ENCODE measurements at regions not wholly inside any gene's neighbourhood (a gene's known extent, or its start where the extent isn't known, plus 50 kb on each side); places are given as distances from the start of the nearest gene placed in this dataset.
"Not testable (repeated sequence)": the region's sequence is repeated elsewhere in the genome, so short reads cannot be mapped to it uniquely, and the experiment has no call there.

DNA sequence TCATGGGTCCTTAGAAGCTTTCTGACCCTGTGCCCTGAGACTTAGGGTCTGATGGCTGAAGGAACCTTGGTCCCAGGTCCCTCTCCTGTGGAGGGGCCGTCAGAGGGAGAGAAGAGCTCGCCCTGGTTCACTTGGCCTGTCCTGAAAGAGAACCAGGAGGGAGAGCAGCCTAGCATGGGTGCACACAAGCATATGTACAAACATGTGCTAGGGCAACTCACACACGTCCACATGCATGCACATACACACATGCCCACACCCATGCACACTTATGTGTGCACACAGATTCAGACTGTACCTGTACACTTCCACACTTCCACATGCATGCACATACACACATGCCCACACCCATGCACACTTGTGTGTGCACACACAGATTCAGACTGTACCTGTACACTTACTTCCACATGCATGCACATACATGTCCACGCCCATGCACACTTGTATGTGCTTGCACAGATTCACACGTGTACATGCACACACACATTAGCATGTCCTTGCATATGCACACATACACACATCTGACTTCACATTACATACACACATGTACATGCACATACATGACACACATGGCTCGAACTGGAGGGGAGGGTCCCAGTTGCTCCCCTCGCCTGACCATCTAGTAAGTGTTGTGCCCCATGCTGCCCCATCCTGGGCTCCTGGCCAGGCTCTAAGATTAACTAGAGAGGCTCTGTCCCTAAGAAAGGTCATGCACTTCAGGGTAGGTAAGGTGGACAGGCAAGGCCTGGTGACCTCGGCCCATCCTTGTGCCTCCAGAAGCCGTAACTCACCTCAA is 122.0 kb downstream of the METRNL start:
- Histone ChIP-seq H3K4me3 (ENCODE audit: low read length in 2 of 2) (no peak overlapping the region), H3K9me3 (ENCODE audit: control insufficient read depth in 2 of 2, low read length in 2 of 2) (no peaks in the 10 kb centered on the region), H3K36me3 (ENCODE audit: control insufficient read depth in 2 of 2, insufficient read depth in 2 of 2, low read length in 2 of 2) (no peaks in the 10 kb centered on the region), H3K9ac (ENCODE audit: low read length in 2 of 2) (no peak overlapping the region), H3K4me1 (ENCODE audit: control insufficient read depth, insufficient read depth, low read length) (peaks cover 14% of the 10 kb centered on the region), H3K27me3 (ENCODE audit: control insufficient read depth in 1 of 2, insufficient read depth in 2 of 2, low read length in 2 of 2) (no peaks in the 10 kb centered on the region), H3K27ac (ENCODE audit: low read length) (peak overlapping the region; percentile 37)

DNA sequence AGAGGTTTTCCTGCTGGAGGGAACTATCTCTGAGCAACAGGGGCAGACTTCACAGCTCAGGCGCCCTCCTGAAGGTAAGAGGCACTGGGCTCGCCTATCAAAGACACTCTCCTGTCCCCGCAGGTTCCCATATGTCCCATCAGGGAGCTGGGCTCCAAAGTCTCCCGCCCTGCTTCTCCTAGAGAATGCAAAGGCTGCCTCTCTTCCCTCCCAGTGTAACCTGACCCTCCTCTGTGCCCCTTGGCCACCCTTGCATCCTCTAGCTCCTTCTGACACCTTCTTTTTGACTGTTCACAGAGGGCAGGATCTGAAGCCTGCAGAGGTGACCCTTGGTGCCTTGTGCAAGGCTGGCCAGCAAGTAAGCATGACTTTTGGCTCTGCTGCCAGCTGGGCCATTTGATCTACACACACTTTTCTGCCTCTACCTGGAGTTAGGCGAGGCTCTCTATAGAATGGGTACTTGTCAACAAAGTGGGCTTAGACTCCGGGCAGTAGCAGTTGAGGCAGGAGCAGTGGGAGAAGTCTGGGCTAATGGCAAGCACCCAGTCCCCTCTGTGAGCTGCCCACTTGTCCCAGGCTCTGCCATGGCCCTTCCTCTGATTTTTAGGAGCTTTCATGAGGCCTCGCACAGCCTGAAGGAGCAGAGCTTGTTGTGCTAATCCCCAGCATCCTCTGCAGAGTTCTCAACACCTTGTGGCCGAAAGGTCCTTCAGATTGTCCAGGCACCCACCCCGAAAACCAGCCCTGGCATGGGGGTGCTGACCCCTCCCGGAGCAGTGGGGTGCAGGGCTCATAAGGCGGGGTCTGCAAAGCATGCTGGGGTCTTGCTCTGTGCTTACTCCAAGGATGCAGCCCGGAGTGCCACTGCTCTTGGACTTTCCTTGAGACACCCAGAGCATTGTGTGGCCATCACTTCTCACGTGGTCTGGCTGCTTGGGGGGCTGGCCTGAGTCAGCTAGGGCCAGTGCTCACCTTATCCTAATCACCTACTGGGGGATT is 122.9 kb downstream of the METRNL start:
- peaks cover 14% of the 10 kb centered on the region for H3K4me1 ChIP-seq (ENCODE audit: control insufficient read depth, insufficient read depth, low read length)

DNA sequence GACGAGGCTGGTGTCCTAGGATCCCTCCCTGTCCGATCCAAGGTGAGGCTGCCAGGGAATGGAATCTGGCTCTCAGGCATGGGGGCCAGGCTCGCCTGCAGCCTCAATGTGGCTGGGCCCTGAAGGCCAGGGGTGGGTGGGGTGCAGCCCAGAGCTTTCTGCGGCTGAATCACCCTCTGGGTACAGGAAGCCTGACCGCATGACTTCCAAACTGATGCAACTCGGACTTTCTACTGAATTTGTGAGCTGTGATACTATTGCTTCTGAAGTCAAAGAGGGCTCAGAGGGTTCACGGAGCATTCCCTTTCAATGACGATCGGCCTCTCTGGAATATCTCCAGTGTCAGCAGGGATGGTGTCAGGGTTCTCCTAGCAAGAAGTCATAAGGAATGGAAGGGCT is 123.7 kb downstream of the METRNL start:
- Histone ChIP-seq H3K27ac (ENCODE audit: low read length) (no peak overlapping the region), H3K9me3 (ENCODE audit: control insufficient read depth in 2 of 2, low read length in 2 of 2) (no peaks in the 10 kb centered on the region), H3K36me3 (ENCODE audit: control insufficient read depth in 2 of 2, insufficient read depth in 2 of 2, low read length in 2 of 2) (no peaks in the 10 kb centered on the region), H3K4me3 (ENCODE audit: low read length in 2 of 2) (no peak overlapping the region), H3K27me3 (ENCODE audit: control insufficient read depth in 1 of 2, insufficient read depth in 2 of 2, low read length in 2 of 2) (no peaks in the 10 kb centered on the region), H3K9ac (ENCODE audit: low read length in 2 of 2) (no peak overlapping the region), H3K4me1 (ENCODE audit: control insufficient read depth, insufficient read depth, low read length) (peaks cover 14% of the 10 kb centered on the region)

More for the DNA sequence above, 122.9 kb downstream of the METRNL start:
- H3K27me3 ChIP-seq (ENCODE audit: control insufficient read depth in 1 of 2, insufficient read depth in 2 of 2, low read length in 2 of 2): no peaks in the 10 kb centered on the region
- H3K36me3 ChIP-seq (ENCODE audit: control insufficient read depth in 2 of 2, insufficient read depth in 2 of 2, low read length in 2 of 2): no peaks in the 10 kb centered on the region
- H3K9ac ChIP-seq (ENCODE audit: low read length in 2 of 2): no peak overlapping the region
- no peak overlapping the region for H3K27ac ChIP-seq (ENCODE audit: low read length)
- H3K9me3 ChIP-seq (ENCODE audit: control insufficient read depth in 2 of 2, low read length in 2 of 2): no peaks in the 10 kb centered on the region
- no peak overlapping the region for H3K4me3 ChIP-seq (ENCODE audit: low read length in 2 of 2)

DNA sequence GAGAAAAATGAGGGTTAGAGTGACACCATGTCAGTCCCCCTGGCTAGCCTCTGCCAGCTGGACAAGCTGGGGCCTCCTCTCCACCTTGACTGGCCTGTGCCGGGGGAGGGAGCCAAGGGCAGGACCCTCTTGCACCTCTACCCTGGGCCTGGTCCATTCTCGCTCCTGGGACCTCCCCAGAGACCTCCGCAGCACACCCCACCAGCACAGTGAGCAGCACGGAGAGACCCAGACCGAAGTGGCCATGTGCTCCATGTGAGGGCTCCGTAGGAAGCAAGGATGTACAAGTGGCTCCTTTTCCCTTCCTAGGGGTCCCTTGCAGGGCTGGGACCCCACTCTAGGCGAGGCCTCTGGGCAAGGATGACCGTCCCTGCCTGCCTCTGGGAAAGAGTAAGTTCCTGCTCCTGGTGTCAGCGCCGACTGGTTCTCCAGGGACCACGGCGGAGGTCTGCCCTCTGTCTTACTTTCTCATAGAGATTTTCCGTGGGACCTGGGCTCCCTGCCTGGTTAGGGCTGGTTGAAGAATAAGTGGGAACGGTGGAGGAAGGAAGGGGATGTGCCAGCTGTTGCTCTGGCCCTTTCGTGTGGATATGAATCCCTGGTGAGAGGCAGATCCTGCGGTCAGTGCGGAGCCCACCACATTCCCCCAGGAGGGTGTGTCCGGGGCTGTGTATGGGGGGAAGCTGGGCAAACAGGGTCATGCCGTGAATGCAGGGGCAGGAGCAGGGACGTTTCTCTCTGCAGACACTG is 124.2 kb downstream of the METRNL start:
- Histone ChIP-seq H3K9me3 (ENCODE audit: control insufficient read depth in 2 of 2, low read length in 2 of 2) (no peaks in the 10 kb centered on the region), H3K27me3 (ENCODE audit: control insufficient read depth in 1 of 2, insufficient read depth in 2 of 2, low read length in 2 of 2) (no peaks in the 10 kb centered on the region), H3K27ac (ENCODE audit: low read length) (no peak overlapping the region), H3K4me1 (ENCODE audit: control insufficient read depth, insufficient read depth, low read length) (peaks cover 12% of the 10 kb centered on the region), H3K9ac (ENCODE audit: low read length in 2 of 2) (peak overlapping the region in 1 of 2 donors; percentile 28), H3K36me3 (ENCODE audit: control insufficient read depth in 2 of 2, insufficient read depth in 2 of 2, low read length in 2 of 2) (no peaks in the 10 kb centered on the region), H3K4me3 (ENCODE audit: low read length in 2 of 2) (no peak overlapping the region)

DNA sequence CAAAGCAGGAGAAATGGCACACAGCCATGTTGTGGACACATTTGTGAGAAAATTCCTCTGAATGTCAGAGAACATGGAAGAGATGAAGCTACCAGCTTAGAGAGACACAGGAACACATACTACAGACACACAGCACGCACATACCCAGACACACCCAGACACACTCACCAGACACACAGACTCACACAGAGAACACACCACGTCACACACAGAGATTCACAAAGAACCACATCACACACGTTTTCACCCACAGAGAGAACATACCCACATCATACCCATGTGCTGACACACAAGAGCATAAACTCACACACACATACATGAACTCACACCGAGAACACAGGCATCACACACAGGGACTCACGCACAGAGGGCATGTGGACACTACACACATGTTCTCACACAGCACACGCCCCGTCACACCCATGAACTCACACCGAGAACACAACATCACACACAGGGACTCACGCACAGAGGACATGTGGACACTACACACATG is 124.9 kb downstream of the METRNL start:
- Histone ChIP-seq H3K27ac (ENCODE audit: low read length) (no peak overlapping the region), H3K9ac (ENCODE audit: low read length in 2 of 2) (no peak overlapping the region), H3K4me3 (ENCODE audit: low read length in 2 of 2) (no peak overlapping the region), H3K9me3 (ENCODE audit: control insufficient read depth in 2 of 2, low read length in 2 of 2) (no peaks in the 10 kb centered on the region), H3K4me1 (ENCODE audit: control insufficient read depth, insufficient read depth, low read length) (peaks cover 12% of the 10 kb centered on the region), H3K27me3 (ENCODE audit: control insufficient read depth in 1 of 2, insufficient read depth in 2 of 2, low read length in 2 of 2) (no peaks in the 10 kb centered on the region), H3K36me3 (ENCODE audit: control insufficient read depth in 2 of 2, insufficient read depth in 2 of 2, low read length in 2 of 2) (no peaks in the 10 kb centered on the region)

DNA sequence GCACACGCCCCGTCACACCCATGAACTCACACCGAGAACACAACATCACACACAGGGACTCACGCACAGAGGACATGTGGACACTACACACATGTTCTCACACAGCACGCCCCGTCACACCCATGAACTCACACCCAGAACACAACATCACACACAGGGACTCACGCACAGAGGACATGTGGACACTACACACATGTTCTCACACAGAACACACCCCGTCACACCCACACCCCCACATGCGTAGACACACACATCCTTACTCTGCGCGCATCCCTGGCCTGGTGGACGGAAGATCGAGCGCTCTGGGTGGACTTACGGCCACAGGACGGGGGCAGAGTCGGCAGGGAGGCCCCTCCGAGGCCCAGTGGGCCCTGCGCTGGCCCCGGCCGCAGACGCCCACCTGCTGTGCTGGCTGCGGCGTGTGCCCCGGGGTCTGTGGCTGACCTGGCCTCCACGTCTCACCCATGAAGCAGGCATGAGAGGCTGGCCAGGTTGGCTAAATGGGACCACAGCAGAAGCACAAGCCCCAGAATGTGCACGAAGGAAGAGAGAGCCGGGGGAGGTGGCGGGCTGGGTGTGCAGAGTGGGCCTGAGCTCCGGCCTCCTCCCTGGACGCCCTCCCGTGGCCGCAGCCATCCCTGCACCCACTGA is 125.5 kb downstream of the METRNL start:
- not testable (repeated sequence) for H3K4me3 ChIP-seq (ENCODE audit: low read length in 2 of 2); H3K36me3 ChIP-seq (ENCODE audit: control insufficient read depth in 2 of 2, insufficient read depth in 2 of 2, low read length in 2 of 2); H3K9ac ChIP-seq (ENCODE audit: low read length in 2 of 2); H3K9me3 ChIP-seq (ENCODE audit: control insufficient read depth in 2 of 2, low read length in 2 of 2); H3K27ac ChIP-seq (ENCODE audit: low read length); H3K27me3 ChIP-seq (ENCODE audit: control insufficient read depth in 1 of 2, insufficient read depth in 2 of 2, low read length in 2 of 2)
- H3K4me1 ChIP-seq (ENCODE audit: control insufficient read depth, insufficient read depth, low read length): peaks cover 12% of the 10 kb centered on the region

DNA sequence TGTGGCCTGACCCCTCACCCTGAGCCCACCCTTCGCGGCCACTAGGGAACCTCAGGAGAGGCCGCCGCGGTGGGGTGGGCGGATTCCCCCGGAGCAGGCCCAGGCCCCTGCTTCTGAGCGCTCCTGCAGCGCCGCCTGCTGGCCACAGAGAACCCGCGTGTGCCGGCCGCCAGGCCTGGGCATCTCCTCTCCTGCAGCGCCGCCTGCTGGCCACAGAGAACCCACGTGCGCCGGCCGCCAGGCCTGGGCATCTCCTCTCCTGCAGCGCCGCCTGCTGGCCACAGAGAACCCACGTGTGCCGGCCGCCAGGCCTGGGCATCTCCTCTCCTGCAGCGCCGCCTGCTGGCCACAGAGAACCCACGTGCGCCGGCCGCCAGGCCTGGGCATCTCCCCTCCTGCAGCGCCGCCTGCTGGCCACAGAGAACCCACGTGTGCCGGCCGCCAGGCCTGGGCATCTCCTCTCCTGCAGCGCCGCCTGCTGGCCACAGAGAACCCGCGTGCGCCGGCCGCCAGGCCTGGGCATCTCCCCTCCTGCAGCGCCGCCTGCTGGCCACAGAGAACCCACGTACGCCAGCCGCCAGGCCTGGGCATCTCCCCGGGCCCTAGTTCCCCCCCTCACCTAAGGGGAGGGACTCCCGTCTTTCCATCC is 126.1 kb downstream of the METRNL start:
- H3K27me3 ChIP-seq (ENCODE audit: control insufficient read depth in 1 of 2, insufficient read depth in 2 of 2, low read length in 2 of 2); H3K4me3 ChIP-seq (ENCODE audit: low read length in 2 of 2); H3K27ac ChIP-seq (ENCODE audit: low read length); H3K9ac ChIP-seq (ENCODE audit: low read length in 2 of 2); H3K36me3 ChIP-seq (ENCODE audit: control insufficient read depth in 2 of 2, insufficient read depth in 2 of 2, low read length in 2 of 2); H3K4me1 ChIP-seq (ENCODE audit: control insufficient read depth, insufficient read depth, low read length); H3K9me3 ChIP-seq (ENCODE audit: control insufficient read depth in 2 of 2, low read length in 2 of 2): not testable (repeated sequence)

DNA sequence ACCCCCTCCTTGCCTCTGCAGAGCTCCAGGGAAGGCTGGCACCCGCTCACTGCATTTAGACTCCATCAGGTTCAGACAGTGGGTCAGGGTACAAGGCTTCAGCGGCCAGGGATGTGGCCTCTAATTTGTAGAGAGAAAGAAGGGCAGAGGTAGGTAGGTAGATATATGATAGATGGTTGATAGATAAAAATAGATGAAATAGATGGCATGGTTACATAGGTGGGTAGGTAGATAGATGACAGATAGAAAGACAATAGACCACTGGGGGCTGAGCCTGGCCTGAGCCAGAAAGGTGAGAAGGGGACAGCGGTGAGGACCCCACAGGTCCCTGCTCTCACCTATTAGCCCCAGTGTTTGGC is 126.6 kb downstream of the METRNL start:
- not testable (repeated sequence) for H3K27me3 ChIP-seq (ENCODE audit: control insufficient read depth in 1 of 2, insufficient read depth in 2 of 2, low read length in 2 of 2); H3K9me3 ChIP-seq (ENCODE audit: control insufficient read depth in 2 of 2, low read length in 2 of 2); H3K27ac ChIP-seq (ENCODE audit: low read length); H3K36me3 ChIP-seq (ENCODE audit: control insufficient read depth in 2 of 2, insufficient read depth in 2 of 2, low read length in 2 of 2); H3K9ac ChIP-seq (ENCODE audit: low read length in 2 of 2); H3K4me3 ChIP-seq (ENCODE audit: low read length in 2 of 2); H3K4me1 ChIP-seq (ENCODE audit: control insufficient read depth, insufficient read depth, low read length)

DNA sequence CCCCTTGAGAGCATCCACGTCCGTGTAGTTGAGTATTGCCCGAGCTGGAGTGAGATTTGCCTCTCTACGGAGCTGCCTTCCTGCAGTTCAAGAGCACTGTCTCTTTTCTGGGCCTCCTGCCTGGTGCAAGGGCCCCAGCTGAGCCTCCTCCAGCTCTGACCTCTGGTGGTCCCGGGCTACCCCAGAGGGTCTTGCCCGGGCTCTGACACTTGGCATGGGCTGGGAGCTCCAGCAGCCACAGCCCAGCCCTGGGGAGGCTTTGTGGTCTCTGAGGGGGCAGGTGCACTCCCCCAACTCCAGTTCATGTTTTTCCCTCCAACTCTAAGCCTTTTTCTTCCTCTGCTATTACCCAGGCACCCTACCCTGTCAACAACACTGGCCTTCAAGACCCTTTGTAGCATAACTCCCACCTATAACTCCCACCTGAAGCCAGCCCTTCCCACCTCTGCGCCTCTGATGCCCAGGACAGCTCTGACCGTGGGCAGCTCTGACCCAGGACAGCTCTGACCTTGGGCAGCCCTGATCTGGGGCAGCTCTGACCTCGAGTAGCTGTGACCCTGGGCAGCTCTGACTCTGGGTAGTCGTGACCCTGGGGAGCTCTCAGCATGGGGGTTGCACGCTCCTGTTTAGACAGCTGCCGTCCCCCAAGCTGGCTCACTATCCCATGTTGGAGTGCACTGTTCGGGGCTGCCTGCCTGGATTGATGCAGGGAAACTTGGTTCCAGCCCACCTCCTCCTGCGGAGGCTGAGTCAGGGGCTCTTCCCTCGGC is 127.6 kb downstream of the METRNL start:
- not testable (repeated sequence) for H3K27ac ChIP-seq (ENCODE audit: low read length); H3K9me3 ChIP-seq (ENCODE audit: control insufficient read depth in 2 of 2, low read length in 2 of 2); H3K4me3 ChIP-seq (ENCODE audit: low read length in 2 of 2); H3K36me3 ChIP-seq (ENCODE audit: control insufficient read depth in 2 of 2, insufficient read depth in 2 of 2, low read length in 2 of 2); H3K27me3 ChIP-seq (ENCODE audit: control insufficient read depth in 1 of 2, insufficient read depth in 2 of 2, low read length in 2 of 2); H3K4me1 ChIP-seq (ENCODE audit: control insufficient read depth, insufficient read depth, low read length); H3K9ac ChIP-seq (ENCODE audit: low read length in 2 of 2)
